HG03521 (cell line): ENCODE measurements at regions not wholly inside any gene's neighbourhood (a gene's known extent, or its start where the extent isn't known, plus 50 kb on each side); places are given as distances from the start of the nearest gene placed in this dataset.
"Not testable (repeated sequence)": the region's sequence is repeated elsewhere in the genome, so short reads cannot be mapped to it uniquely, and the experiment has no call there.

Experiments used
- ATAC-seq: cut with Tn5 transposase; IDR thresholded peaks from one replicate; pipeline ENCODE4 v1.9.1; 2021; ENCODE audit warnings: mild to moderate bottlenecking, moderate library complexity; ENCODE audit not compliant: unreplicated experiment

DNA sequence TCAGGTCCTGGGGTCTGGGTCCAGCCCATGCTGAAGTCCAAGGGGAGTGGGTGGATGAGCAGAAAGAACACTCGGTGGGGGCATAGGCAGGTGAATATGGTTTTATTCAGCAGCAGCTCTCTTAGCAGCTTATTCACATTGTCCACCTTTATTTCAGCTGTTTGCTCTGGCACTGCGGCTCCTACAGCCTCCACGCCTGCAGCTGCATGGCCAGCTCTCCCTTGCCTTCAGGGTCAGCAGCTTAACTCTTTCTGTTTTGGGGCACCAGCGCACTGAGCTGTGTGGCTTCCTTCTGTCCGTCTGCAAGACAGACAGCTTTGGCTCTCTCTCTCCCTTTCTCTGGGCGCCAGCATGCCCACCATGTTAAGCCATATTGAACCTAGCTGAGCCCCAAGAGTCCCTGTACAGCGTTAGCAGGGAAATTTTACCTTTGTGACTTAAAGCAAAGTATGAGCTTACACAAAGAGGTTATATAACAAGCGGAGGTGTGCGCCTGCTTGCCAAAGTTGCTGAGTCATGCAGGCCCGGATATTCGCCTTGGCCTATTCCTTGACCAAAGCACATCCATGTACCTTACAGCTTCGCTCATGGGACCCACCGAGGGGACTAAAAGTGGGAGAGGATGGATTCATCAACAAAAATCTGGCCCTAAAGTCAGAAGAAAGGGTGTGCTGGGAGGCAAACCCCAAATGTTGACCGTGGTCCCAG lies 170.1 kb upstream of the PFN2 start:
- no peak for ATAC-seq

DNA sequence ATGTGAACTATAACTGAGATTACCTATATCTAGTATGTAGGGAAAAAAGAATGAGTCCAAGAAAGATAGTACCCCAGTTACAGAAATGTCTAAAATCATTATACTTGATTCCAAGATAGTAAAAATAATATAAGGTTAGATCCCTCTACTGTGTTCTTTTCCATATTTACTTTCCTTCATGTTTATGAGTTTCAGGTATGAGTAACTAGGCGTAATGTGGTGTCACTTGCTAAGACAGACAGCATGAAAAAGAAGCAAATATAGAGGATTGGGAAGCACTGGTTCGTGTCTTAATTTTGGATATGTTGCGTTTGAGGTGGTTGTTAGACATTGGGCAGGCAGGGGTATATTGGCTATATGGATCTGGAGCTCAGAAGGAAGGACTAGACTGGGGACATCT lies 168.1 kb upstream of the PFN2 start:
- ATAC-seq: no peak

DNA sequence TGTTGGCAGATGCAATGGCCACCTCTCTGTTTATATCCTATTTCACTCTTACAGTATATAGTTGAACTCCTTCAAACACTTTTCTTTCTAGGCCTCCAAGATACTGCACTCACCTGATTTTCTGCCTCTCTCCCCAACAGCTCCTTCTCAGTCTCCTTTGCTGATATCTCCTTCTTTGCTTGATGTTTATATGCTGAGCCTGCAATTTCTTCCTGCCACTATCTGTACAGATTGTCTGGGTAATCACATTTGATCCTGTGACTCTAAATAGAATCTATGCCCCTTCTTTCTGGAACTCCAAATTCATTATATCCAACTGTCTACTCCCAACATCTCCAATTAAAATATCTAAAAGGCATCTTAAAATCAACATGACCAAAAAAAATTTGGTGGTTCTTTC lies 165.5 kb upstream of the PFN2 start:
- ATAC-seq: no peak

GRCh38 chr3:150135287-150135721 lies 164.6 kb upstream of the PFN2 start:
- no peak for ATAC-seq

DNA sequence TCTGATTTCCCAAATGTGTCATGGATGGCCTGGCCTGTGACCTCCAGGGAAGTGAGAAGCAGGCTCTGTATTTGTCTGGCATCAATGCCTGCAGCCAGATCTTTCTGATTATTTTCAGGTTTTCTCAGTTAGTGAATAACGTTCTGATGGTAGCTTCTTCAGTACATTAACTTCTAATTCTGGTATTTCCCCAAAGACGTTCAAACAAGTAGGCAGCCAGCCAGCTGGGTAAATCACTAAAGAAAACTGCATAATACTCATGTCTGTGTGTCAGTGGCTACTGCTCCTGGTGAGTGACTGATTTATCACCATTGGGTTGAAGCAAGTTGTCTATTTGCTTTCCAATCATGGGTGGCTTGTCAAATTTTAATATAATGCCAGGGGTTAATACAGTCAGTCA lies 162.6 kb upstream of the PFN2 start:
- no peak for ATAC-seq

- no peak for ATAC-seq
Observed at GRCh38 chr3:150132101-150132749, 161.5 kb upstream of the PFN2 start.

DNA sequence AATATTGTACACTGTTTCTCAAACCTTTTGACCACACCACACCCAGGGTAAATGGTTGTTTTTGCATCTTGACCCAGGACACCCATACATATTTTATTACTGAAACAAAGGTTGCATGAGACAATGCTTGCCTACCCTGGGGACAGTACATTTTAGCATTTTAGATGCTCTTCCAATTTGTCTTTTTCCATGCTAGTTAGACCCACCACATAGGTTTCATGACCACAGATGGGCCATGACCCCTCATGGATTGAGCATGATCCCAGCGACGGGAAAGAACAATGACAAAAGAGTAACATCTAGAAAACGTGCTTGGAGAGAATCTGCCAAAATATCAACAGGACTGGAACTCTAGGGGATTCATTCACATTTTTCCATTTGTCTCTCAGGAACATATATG lies 161.0 kb upstream of the PFN2 start:
- ATAC-seq: no peak

- no peak for ATAC-seq
Observed at GRCh38 chr3:150130404-150131100, 159.9 kb upstream of the PFN2 start.

- ATAC-seq: no peak
Observed at GRCh38 chr3:150129166-150129565, 158.5 kb upstream of the PFN2 start.

DNA sequence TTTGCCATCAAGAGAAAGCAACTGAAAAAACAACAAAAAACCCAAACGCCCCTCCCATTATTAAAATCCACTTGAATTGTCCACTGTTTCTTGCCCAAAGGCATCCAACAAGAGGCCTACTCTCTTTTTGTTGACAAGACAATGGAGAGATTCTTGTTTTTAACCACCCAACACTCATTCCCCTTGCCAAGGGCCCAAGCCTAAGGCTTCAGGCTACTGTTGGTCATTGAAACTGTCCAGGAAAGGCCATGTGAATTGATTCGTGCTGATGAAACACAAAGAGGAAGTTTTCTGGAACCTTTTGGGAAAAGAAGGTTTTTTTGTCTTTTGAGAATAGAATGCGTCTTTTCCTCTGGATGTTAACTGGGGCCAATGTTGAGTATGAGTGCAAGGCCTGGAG lies 157.4 kb upstream of the PFN2 start:
- no peak for ATAC-seq

DNA sequence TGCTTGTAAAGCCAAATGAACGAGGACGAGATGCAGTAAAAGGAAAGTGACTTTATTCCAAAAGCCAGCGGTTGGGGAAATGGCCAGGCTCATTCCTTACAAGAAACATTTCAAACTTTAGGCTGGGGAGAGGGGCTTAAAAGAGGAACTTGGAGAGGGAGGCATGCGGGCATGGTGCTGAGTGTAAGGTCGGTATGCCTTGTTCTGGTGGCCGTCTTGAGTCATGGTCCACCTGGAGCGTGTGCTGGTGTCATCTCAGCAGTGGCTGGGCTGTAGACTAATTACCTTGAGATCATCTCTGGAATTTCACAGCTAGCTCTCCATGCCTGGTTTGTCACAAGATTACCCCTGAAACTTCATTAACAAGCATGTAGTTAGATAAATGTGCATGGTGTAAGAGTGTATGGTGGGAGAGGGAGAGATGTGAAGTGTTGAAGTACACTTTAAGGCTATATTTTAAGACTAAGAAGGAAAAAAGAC lies 156.4 kb upstream of the PFN2 start:
- no peak for ATAC-seq

GRCh38 chr3:150124142-150124541 lies 153.4 kb upstream of the PFN2 start:
- no peak for ATAC-seq

GRCh38 chr3:150123249-150123648 lies 152.6 kb upstream of the PFN2 start:
- ATAC-seq: not testable (repeated sequence)

DNA sequence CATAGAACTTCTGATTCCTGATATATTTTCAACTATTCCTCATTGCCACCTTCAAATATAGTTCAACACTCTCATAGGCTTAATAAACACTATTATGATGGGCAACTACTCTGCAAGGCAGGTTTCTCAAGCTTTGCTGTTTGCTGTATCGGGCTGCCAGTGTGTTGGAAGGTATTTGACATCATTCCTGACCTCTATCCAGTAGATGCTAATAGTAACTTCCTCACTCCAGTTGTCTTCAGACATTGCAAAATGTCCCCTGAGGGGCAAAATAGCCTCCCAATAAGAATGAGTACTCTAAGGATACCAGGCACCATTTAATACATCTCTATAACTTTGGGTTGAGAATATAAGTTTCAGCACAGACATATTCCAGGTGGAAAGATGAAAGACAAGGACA lies 147.5 kb upstream of the PFN2 start:
- no peak for ATAC-seq

DNA sequence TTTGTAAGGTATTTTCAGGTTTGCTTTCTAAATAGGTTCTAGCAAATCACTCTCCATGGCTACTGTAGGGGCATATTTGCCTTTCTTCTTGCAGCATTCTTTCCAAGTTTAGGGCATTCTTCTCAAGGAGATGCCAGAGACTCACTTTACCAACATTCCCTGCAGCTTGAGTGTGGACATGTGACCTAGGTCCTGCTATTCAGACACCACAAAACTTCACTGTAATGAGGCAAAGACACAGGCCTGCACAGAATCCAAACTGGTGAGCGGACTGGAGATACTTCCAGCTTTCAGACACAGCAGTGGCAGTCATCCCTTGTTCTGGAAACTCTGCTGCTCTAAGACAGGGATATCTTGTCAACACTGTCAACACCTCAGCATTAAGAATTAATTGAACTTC lies 146.4 kb upstream of the PFN2 start:
- no peak for ATAC-seq

- no peak for ATAC-seq
Observed at GRCh38 chr3:150116196-150116595, 145.5 kb upstream of the PFN2 start.

GRCh38 chr3:150114873-150115540 lies 144.3 kb upstream of the PFN2 start:
- ATAC-seq: peak; percentile 75

- ATAC-seq: no peak
Observed at GRCh38 chr3:150114273-150114672, 143.6 kb upstream of the PFN2 start.

DNA sequence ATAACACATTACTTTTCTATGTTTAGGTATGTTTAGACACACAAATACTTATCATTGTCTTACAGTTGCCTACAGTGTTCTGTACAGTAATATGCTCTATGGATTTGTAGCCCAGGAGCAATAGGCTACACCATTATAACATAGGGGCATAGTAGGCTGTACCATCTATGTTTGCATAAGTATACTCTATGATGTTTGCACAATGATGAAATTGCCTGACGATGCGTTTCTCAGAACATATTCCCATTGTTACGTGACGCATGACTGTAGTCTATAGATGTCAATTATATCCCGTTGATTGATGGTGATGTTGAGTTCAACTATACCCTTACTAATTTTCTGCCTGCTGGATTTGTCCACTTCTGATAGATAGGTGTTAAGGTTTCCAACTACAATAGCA lies 139.4 kb upstream of the PFN2 start:
- no peak for ATAC-seq

DNA sequence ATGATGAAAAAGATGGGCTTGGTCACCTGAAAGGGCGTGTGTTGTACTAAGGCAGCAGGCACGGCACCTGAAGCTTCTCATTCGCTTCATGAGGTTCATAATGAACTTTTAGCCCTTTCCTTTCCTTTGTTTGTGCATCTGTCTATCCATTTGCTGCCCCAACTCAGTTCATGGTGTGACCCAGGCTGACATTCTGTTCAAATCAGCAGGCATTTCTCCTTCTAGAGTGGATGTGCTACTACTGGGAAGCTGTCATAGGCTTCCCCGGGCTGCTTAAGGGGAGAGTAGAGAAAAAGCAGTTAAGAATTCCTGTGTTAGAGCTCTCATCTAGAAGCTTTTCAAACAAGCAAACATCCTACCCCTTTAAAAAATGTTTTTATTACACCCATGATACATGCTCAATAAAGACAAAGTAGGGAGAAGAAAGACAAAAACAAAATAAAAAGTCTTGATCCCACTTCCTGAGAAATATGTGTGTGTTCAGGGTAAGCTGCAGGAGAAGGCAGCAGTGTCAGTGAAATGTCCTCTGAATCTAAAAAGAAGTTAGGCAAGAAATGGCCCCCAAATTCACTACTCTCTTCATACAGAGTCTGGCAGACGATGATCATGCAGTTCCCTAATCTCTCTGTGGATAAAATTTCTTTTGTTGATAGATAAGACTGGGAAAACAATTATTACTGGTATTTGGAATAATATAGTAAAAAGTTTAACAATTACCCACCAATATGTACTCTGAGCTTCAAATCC lies 136.9 kb upstream of the PFN2 start:
- ATAC-seq: no peak
